GM13976 (cell line): ENCODE measurements at regions not wholly inside any gene's neighbourhood (a gene's known extent, or its start where the extent isn't known, plus 50 kb on each side); places are given as distances from the start of the nearest gene placed in this dataset.

Source experiments
- DNase-seq: peaks from one replicate; pipeline ENCODE4 v3.0.0; 2012; ENCODE audit warnings: low spot score
- in situ Hi-C: fragments of 300-500 bp; cut with MboI; formaldehyde crosslinking; loops from one replicate; pipeline ENCODE4 v1.12.0; 2022; ENCODE audit warnings: low sequenced_read_pairs, mixed read lengths, inconsistent platforms; ENCODE audit not compliant: unreplicated experiment
- TF ChIP-seq, protein P1 (sequence below): IDR thresholded peaks from 2 replicates; pipeline ENCODE4 v1.5.1; 2012; ENCODE audit warnings: borderline replicate concordance, mild to moderate bottlenecking; ENCODE audit not compliant: insufficient read depth; ENCODE audit errors: extremely low read depth, missing control alignments, control extremely low read depth

DNA sequence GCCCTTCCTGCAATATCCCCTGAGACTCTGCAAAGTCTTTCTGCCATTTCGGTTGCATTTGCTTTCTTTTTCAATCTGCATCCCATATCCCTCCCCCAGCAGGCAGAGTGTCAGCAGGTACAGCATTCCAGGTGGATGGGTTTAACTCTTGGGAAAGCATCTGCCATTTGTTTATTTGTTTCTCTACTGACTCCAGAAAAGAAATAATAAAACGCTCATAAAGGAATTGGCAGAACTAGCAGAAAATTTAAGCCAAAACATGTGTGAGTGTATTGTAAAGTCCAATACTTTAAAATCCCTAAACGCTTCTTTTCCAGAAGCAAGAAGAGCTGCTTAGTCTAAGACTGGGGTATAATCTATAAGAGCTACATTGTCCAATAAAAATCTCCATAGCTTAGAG lies 393.8 kb downstream of the TNS3 start:
- in situ Hi-C loops, result loop anchor here (25.0 kb wide), 2 partner anchors 826 to 1276 kb away; partner anchors contain the start of gene IGFBP3
- TF ChIP-seq, protein P1, sequence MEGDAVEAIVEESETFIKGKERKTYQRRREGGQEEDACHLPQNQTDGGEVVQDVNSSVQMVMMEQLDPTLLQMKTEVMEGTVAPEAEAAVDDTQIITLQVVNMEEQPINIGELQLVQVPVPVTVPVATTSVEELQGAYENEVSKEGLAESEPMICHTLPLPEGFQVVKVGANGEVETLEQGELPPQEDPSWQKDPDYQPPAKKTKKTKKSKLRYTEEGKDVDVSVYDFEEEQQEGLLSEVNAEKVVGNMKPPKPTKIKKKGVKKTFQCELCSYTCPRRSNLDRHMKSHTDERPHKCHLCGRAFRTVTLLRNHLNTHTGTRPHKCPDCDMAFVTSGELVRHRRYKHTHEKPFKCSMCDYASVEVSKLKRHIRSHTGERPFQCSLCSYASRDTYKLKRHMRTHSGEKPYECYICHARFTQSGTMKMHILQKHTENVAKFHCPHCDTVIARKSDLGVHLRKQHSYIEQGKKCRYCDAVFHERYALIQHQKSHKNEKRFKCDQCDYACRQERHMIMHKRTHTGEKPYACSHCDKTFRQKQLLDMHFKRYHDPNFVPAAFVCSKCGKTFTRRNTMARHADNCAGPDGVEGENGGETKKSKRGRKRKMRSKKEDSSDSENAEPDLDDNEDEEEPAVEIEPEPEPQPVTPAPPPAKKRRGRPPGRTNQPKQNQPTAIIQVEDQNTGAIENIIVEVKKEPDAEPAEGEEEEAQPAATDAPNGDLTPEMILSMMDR, result no peak
- DNase-seq, result no peak

DNA sequence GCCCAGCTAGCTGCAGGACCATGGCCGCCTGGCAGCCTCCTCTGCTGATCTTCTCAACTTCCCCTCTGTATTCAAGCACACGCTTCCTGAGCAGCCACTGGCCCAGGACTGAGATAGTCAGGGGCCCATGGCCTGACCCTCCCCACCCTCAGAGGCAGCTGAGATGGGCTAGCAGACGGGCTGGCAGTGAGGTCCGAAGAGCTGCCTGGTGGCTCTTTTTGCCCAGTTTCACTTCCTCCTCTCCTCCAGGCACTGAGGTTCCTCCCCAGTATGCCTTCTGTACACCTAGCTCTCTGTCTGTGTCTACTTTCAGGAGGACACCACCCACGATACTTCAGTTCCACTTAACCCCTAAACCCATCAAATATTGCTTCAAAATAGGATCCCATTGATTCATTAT lies 395.6 kb downstream of the TNS3 start:
- peak; percentile 34 for DNase-seq
- in situ Hi-C loops, result loop anchor here (25.0 kb wide), 2 partner anchors 824 to 1274 kb away; partner anchors contain the start of gene IGFBP3
- TF ChIP-seq, protein P1, result no peak

DNA sequence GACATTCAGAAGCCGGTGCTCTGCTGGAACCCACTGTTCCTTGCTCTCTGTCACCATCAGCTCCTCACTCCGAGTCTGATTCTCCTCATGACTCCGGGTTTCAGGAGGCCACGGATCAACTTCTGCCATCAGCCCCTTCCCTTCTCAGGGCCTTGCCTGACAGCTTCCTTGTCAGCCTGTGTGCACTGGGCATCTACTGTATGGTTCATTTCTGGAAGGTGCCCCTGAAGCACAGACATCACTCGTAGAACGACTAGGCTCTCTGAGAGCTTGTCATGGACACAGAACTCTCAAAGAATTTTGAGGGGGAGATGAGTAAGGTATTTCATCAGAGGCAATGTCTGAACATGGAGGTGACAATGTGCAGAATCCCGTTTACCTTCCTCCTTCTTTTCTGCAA lies 396.1 kb downstream of the TNS3 start:
- TF ChIP-seq, protein P1, result no peak
- in situ Hi-C loops, result loop anchor here (25.0 kb wide), 2 partner anchors 824 to 1274 kb away; partner anchors contain the start of gene IGFBP3
- DNase-seq, result no peak

DNA sequence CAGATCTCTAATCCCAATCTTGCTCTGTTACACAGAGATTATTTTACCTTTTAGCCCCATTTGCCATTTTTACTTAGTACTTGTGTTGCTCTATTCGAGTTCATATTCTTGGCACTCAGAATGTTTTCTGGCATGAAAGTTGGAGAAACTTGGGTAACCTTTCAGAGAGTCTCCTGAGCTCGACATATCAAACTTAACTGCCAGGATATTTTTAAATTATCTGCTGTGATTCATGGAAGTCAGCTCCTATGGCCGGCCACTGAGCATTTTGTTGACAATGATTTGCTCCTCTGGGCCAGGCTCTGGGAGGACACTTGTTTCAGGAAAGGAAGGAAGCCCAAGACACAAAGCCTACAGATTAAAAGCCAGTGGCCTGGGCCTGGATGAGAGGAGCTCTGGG lies 396.7 kb downstream of the TNS3 start:
- in situ Hi-C loops, result loop anchor here (25.0 kb wide), 2 partner anchors 823 to 1273 kb away; partner anchors contain the start of gene IGFBP3
- DNase-seq, result no peak

DNA sequence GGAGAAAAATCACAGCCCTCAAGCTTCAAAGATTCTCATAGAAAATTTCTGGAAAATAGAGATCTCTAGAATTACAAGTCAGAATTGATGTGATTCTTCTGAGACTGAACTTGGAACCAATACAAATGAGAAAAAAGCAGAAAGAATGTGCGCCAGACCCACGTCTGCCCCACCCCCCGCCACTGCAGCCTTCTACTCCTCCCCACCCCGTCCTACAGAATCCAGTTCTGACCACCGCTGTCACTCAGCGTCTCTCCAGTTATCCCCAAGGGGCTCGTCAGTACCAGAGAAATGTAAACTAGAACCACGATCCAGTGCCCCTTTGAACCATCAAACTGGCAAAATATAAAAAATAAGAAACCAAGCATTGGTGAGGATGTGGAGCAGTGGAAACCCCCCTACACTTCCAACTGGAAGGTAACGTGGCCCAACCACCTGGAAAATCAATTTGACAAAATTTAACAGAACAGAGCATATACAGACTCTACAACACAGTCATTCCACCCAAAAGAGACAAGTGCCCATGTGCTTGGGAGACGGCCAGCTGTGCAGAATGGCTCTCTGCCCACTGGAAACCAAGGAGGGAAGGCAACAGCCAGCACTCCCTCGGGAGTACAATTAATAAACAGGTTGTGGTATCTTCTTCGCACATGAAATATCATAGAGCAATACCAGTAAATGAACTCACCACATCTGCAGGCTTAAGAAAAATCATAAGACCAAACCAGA lies 397.9 kb downstream of the TNS3 start:
- DNase-seq, result no peak
- in situ Hi-C loops, result loop anchor here (25.0 kb wide), 2 partner anchors 822 to 1272 kb away; partner anchors contain the start of gene IGFBP3
- TF ChIP-seq, protein P1, result no peak

More for the DNA sequence above, 396.7 kb downstream of the TNS3 start:
- TF ChIP-seq, protein P1, result no peak

DNA sequence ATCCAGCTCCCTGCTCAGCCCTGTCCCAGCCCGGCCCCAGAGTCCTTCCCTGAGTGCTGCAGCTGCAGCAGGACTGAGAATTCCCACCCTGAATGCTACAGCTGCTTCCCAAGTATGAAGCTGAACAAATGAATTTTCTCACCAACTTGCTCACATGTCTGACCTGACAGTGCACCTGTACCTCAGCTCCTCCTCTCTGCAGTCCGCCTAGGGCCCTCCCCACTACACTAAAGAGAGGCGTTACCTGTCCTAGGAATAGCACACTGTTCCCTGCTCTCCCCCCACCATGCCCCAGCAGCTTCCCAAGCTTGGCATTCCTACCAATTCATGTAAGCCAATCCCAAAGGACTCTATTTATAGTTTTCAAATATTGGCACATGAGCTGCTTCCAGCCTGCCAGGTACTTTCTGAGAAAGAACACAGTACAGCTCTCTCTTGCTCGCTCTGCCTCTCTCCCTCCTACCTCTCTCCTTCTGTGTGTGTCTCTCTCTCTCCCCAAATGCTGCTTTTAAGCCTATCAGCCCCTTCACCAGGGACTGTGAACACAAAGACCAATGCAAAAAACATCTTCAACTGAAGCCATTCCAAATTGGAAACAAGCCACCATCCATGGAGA lies 400.1 kb downstream of the TNS3 start:
- DNase-seq, result no peak

More for the DNA sequence above, 400.1 kb downstream of the TNS3 start:
- in situ Hi-C loops, result loop anchor here (25.0 kb wide), 2 partner anchors 820 to 1270 kb away; partner anchors contain the start of gene IGFBP3
- TF ChIP-seq, protein P1, result no peak
